ENCODE measurements at regions not wholly inside any gene's neighbourhood (a gene's known extent, or its start where the extent isn't known, plus 50 kb on each side); places are given as distances from the start of the nearest gene placed in this dataset.

GRCh38 chr16:9251026-9251425 lies 159.6 kb downstream of the HAPSTR1 start:
- TF ChIP-seq CTCF (IDR thresholded peaks at IDR 0.05) (no peak), POLR2A (IDR thresholded peaks at IDR 0.05) (no peak)
